Peyer's patch (tissue), 4 donors: ENCODE measurements at regions not wholly inside any gene's neighbourhood (a gene's known extent, or its start where the extent isn't known, plus 50 kb on each side); places are given as distances from the start of the nearest gene placed in this dataset.

Experiments used
- DNase-seq, 3 donors: peaks; one replicate each; pipeline ENCODE4 v3.0.0-alpha.2; 2017 to 2019
- H3K27ac ChIP-seq, 4 donors: fragments of 200-600 bp; sonication (generic); one replicate each; pipeline ENCODE4 v1.5.1; 2016 to 2019
- H3K27me3 ChIP-seq, 2 donors: fragments of 200-600 bp; sonication (generic); one replicate each; pipeline ENCODE4 v1.5.1; 2019
- H3K36me3 ChIP-seq, 3 donors: fragments of 200-600 bp; sonication (generic); one replicate each; pipeline ENCODE4 v1.5.1; 2016 to 2019
- H3K4me1 ChIP-seq, 4 donors: fragments of 200-600 bp; sonication (generic); one replicate each; pipeline ENCODE4 v1.5.1; 2016 to 2019
- H3K4me3 ChIP-seq, 4 donors: fragments of 200-600 bp; sonication (generic); 1 replicate in 3 of 4; 2 replicates in 1 of 4; pipeline ENCODE4 v1.5.1; 2016 to 2019; ENCODE audit warnings: mild to moderate bottlenecking in 1 of 4
- H3K9me3 ChIP-seq, 4 donors: fragments of 200-600 bp; sonication (generic); one replicate each; pipeline ENCODE4 v1.5.1; 2016 to 2019; ENCODE audit warnings: mild to moderate bottlenecking in 1 of 4
- POLR2A ChIP-seq, 2 donors: fragments of 450-650 bp; IDR thresholded peaks; one replicate each; pipeline ENCODE4 v1.5.1; 2017; ENCODE audit warnings: antibody characterized with exemption in 2 of 2, mild to moderate bottlenecking in 2 of 2, moderate library complexity in 2 of 2
- TF ChIP-seq, protein P1 (sequence below), 6 experiments: fragments of 450-650 bp in 4 of 6; fragments of 200-600 bp in 2 of 6; sonication (generic) in 1 of 6; IDR thresholded peaks; one replicate each; pipeline ENCODE4 v1.5.1; 2017 to 2019; ENCODE audit warnings: antibody characterized with exemption in 6 of 6, mild to moderate bottlenecking in 3 of 6, moderate library complexity in 1 of 6

DNA sequence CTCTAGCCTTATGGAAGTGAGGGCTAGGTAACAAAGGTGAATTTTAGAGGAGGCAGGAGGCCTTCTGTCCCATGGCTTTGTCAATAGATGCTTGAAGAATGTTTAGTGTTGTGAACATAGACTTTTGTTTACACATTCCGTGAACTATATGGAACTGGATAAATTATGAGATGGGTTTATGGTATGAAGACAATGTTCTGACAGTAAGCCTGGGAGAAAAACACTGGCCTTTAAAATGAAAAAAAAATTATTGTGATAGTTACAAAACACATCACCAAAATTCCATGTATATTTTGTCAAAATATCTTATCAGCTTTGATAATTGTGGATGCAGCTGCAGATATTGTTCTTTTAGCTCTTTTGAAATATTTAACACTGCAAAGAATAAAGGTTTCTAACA lies 251.5 kb upstream of the DCN start:
- Histone ChIP-seq H3K36me3 (no peaks in the 10 kb centered on the region), H3K27ac (no peak overlapping the region), H3K27me3 (no peaks in the 10 kb centered on the region), H3K4me3 (no peak overlapping the region), H3K4me1 (no peaks in the 10 kb centered on the region), H3K9me3 (no peaks in the 10 kb centered on the region)
- DNase-seq = no peak
- no peak for TF ChIP-seq POLR2A (IDR thresholded peaks at IDR 0.05)
- TF ChIP-seq, protein P1, sequence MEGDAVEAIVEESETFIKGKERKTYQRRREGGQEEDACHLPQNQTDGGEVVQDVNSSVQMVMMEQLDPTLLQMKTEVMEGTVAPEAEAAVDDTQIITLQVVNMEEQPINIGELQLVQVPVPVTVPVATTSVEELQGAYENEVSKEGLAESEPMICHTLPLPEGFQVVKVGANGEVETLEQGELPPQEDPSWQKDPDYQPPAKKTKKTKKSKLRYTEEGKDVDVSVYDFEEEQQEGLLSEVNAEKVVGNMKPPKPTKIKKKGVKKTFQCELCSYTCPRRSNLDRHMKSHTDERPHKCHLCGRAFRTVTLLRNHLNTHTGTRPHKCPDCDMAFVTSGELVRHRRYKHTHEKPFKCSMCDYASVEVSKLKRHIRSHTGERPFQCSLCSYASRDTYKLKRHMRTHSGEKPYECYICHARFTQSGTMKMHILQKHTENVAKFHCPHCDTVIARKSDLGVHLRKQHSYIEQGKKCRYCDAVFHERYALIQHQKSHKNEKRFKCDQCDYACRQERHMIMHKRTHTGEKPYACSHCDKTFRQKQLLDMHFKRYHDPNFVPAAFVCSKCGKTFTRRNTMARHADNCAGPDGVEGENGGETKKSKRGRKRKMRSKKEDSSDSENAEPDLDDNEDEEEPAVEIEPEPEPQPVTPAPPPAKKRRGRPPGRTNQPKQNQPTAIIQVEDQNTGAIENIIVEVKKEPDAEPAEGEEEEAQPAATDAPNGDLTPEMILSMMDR (IDR thresholded peaks at IDR 0.05) = no peak

DNA sequence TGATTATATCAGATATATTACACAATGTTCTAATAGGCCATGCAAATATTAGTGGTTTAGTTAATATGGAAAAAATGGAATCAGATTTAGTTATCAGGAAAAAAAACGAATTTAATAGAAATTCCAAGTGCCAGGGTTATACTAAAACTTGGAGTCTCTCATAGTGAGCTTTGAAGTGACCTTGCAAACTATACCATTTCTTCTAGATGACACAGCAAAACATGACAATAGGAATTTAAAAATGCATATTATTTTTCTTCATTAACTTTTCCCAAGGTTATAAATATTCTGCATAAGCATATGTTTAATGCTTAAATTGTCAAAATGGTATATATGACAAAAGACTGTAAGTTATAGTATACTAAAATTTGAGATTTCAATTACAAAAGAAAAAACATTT lies 250.1 kb upstream of the DCN start:
- H3K36me3 ChIP-seq = no peaks in the 10 kb centered on the region
- H3K4me3 ChIP-seq = no peak overlapping the region
- TF ChIP-seq, protein P1 (IDR thresholded peaks at IDR 0.05) = no peak
- no peak for TF ChIP-seq POLR2A (IDR thresholded peaks at IDR 0.05)
- no peaks in the 10 kb centered on the region for H3K27me3 ChIP-seq
- H3K4me1 ChIP-seq = no peaks in the 10 kb centered on the region
- no peak for DNase-seq
- H3K27ac ChIP-seq = no peak overlapping the region
- no peaks in the 10 kb centered on the region for H3K9me3 ChIP-seq

DNA sequence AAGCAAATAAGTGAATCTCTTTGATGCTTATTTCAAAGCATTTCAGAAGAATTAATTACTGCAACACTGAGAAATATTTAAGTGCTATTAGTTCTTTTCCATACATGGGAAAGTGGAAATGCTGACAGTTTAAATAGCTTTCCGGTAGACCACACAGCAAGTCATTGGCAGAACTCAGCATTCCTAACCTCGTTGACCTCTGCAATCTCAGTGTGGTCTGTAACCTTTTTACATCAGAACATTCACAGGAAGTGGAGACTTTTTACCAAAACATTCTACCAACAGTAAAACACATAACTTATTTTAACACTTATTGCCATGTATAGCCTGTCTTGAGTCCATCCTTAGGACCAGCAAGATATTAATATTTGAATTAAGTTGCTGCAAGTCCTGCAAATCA lies 249.5 kb upstream of the DCN start:
- Histone ChIP-seq H3K36me3 (no peaks in the 10 kb centered on the region), H3K27ac (no peak overlapping the region), H3K4me1 (no peaks in the 10 kb centered on the region), H3K9me3 (no peaks in the 10 kb centered on the region), H3K27me3 (no peaks in the 10 kb centered on the region), H3K4me3 (no peak overlapping the region)
- no peak for TF ChIP-seq POLR2A (IDR thresholded peaks at IDR 0.05)
- TF ChIP-seq, protein P1 (IDR thresholded peaks at IDR 0.05) = no peak
- no peak for DNase-seq

DNA sequence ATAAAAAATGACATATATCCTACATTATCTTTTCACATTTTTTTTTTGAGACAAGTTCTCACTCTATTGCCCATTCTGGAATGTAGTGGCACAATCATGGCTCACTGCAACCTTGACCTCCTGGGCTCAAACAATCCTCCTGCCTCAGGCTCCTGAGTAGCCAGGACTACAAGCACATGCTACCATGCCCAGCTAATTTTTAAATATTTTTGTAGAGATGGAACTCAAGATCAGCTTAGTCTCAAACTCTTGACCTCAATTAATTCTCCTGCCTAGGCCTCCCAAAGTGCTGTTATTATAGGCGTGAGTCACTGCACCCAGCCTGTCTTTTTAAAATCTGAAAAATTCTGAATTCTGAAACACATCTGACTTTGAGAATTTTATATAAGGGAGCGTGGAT lies 241.9 kb upstream of the DCN start:
- no peaks in the 10 kb centered on the region for H3K36me3 ChIP-seq
- TF ChIP-seq, protein P1 (IDR thresholded peaks at IDR 0.05) = no peak
- no peak for TF ChIP-seq POLR2A (IDR thresholded peaks at IDR 0.05)

DNA sequence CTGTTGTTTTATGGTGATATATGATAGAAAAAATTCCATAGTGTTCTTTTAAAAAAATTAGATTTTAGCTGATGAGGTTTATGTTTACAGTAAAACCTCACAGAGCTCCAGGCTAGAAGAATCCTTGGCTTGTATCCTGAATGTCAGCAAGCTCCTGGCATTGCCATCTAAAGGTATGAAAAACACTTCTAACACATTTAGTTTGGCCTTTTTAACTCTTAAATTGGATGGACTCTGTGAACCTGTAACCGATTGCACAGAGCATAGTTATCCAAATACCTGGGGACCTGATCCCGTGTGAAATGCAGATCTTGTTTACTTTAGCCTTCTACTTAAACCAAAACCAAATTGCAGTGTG lies 241.1 kb upstream of the DCN start:
- H3K27me3 ChIP-seq = no peaks in the 10 kb centered on the region
- no peak for TF ChIP-seq POLR2A (IDR thresholded peaks at IDR 0.05)
- H3K4me1 ChIP-seq = no peaks in the 10 kb centered on the region
- no peaks in the 10 kb centered on the region for H3K36me3 ChIP-seq
- no peaks in the 10 kb centered on the region for H3K9me3 ChIP-seq
- no peak overlapping the region for H3K4me3 ChIP-seq
- no peak for DNase-seq
- no peak overlapping the region for H3K27ac ChIP-seq

More for the DNA sequence above, 241.9 kb upstream of the DCN start:
- H3K9me3 ChIP-seq = no peaks in the 10 kb centered on the region
- H3K4me1 ChIP-seq = no peaks in the 10 kb centered on the region
- no peaks in the 10 kb centered on the region for H3K27me3 ChIP-seq
- no peak overlapping the region for H3K4me3 ChIP-seq
- no peak overlapping the region for H3K27ac ChIP-seq
- no peak for DNase-seq

DNA sequence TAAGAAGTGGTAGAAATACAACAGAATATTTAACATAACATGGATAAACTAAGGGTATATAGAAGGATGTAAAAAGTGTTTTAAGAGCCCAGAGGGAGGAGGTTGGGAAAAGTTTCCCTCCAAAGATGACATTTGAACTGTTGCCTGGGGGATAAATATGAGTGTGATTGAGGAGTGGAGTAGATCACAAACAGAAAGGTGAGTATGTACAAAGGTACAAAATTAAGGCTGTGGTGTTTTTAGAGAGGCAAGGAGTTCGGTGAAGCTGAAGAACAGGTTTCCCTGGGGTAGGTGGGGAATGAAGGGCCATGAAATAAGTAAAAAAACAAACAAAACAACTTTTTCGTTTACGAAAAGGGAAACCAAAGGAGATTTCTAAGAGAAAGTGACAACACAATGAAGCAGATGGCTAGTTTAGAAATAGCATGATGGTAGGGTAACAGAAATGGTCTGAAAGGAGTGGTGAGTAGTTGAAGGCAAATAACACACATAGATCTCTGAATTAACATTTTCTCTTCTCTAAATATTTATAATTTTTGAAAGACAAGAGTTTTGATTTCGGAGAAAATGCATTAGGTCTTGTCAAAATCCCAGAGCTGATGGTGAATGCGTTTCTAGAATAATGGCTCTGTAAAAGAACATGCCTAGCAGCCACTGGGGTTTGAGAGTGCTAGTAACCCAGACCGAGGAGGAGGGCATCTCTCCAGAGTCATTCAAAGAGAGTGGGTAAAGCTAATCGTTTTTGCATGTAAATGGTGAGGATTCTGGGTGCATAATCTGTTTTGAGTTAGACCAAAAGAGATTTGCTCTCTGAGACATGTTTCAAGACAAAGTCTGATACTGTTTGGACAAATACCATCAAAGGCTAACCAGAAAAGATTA lies 240.4 kb upstream of the DCN start:
- no peak overlapping the region for H3K4me3 ChIP-seq
- H3K36me3 ChIP-seq = no peaks in the 10 kb centered on the region
- no peaks in the 10 kb centered on the region for H3K4me1 ChIP-seq
- no peak overlapping the region for H3K27ac ChIP-seq
- H3K9me3 ChIP-seq = no peaks in the 10 kb centered on the region
- TF ChIP-seq POLR2A (IDR thresholded peaks at IDR 0.05) = no peak
- TF ChIP-seq, protein P1 (IDR thresholded peaks at IDR 0.05) = no peak
- DNase-seq = no peak
- H3K27me3 ChIP-seq = no peaks in the 10 kb centered on the region
